ENCODE measurements at regions not wholly inside any gene's neighbourhood (a gene's known extent, or its start where the extent isn't known, plus 50 kb on each side); places are given as distances from the start of the nearest gene placed in this dataset.
"Not testable (repeated sequence)": the region's sequence is repeated elsewhere in the genome, so short reads cannot be mapped to it uniquely, and the experiment has no call there.

DNA sequence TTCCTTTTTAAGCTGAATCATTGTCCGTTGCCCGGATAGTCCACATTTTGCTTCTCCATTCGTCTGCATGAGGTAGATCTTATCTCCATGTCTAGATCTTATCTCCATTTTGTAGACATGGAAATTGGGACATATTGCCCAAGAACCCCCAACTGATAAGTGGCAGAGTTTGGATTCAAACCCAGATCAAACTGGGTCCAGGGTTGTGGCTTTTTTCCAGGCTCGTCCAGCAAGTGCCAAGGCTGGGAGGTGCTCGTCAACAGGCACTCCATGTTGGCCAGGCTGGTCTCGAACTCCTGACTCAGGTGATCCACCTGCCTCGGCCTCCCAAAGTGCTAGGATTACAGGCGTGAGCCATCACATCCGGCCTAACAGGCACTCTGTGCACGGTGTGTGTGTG lies 4082.3 kb upstream of the TPTE start:
- not testable (repeated sequence) for H3K9me3 Mint-ChIP-seq; H3K4me3 ChIP-seq; H3K4me1 Mint-ChIP-seq; H3K27ac ChIP-seq (ENCODE audit: low read depth); H3K4me3 Mint-ChIP-seq; H3K27ac Mint-ChIP-seq; H3F3A ChIP-seq (replicated peaks; ENCODE audit: low read depth); H3K9me2 ChIP-seq (ENCODE audit: insufficient read depth); H3K79me2 ChIP-seq (replicated peaks; ENCODE audit: insufficient read depth); H3K36me3 ChIP-seq (ENCODE audit: insufficient read depth); ATAC-seq; DNase-seq (ENCODE audit: low spot score); H3K36me3 Mint-ChIP-seq (ENCODE audit: low read depth); H3K27me3 ChIP-seq (ENCODE audit: insufficient read depth); H2AFZ ChIP-seq; H3K4me1 ChIP-seq (ENCODE audit: insufficient read depth); H3K27me3 Mint-ChIP-seq (ENCODE audit: insufficient read depth, low read depth, poor library complexity); H3K4me2 ChIP-seq; H4K20me1 ChIP-seq (replicated peaks; ENCODE audit: insufficient read depth)

DNA sequence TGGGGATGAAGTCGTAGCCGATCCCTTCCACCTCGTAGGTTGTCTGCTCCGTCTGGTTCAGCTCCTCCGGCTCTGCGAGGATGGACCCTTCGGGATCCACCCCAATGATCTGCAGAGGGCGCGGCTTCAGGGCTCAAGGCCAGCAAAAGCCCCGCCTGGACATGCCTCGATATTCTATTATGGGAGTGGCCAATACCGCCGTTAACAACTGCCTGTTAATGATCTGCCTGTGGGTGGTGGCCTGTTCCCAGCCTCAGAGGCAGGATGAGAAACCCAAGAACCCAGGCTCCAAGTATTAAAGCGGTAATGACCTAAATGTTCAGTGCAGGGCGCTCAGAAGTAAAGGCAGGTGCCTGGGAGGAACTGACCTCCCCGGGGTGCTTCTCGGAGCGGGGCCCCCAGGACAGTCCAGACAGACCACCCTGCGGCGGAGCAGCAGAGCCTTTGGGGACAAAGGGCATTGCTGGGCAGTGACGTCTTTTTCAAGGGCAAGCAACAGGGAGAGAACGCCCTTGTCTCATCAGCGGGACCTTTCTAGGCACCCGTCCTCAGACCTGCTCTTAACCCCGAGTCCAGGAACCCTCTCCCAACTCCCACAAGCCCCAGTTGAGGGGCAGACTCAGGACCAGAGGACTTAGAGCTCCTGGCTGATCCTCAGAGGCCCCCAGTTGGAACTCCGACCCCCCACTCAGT lies 4066.6 kb upstream of the TPTE start:
- H3K79me2 ChIP-seq (replicated peaks; ENCODE audit: insufficient read depth); ATAC-seq; H3K4me3 Mint-ChIP-seq; H3K27me3 ChIP-seq (ENCODE audit: insufficient read depth); H3K4me2 ChIP-seq; H3K27me3 Mint-ChIP-seq (ENCODE audit: insufficient read depth, low read depth, poor library complexity); H2AFZ ChIP-seq; H3K36me3 Mint-ChIP-seq (ENCODE audit: low read depth); H3K9me3 Mint-ChIP-seq; H3K4me1 Mint-ChIP-seq; H4K20me1 ChIP-seq (replicated peaks; ENCODE audit: insufficient read depth); H3K36me3 ChIP-seq (ENCODE audit: insufficient read depth); H3K27ac Mint-ChIP-seq; H3F3A ChIP-seq (replicated peaks; ENCODE audit: low read depth); H3K9me2 ChIP-seq (ENCODE audit: insufficient read depth); DNase-seq (ENCODE audit: low spot score); H3K27ac ChIP-seq (ENCODE audit: low read depth); H3K4me1 ChIP-seq (ENCODE audit: insufficient read depth); H3K4me3 ChIP-seq: not testable (repeated sequence)

DNA sequence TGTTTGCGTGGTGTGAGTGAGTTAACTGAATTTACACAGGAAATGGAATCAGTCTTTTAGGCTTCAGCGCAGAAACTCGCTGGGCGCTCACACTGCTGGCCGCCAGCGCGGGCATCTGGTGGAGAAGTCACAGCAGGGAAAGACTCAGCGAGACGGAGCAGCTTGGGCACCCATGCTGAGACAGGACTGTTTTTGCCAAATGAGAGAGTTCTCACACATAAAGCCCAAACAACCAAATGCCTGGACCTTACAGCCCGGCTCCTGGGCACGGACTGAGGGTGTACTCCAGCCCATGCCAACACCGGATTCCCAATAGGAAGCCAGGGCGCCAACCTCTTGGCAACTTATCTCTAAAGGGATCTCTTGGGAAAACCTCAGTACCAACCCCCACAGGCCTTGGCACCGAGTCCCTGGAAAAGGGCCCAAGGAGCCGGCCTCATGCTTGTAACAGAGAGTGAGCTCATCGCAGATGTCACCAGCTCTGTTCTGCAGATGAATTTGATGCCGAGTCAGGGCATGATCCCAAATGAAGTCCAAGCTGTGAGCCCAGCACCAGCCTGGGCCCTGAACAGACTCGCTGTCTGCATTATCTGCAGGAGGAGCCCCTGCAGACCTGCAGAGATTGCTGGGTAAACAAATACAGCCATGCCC lies 4065.2 kb upstream of the TPTE start:
- H2AFZ ChIP-seq; H3K9me2 ChIP-seq (ENCODE audit: insufficient read depth); H3K27ac ChIP-seq (ENCODE audit: low read depth); H3K9me3 Mint-ChIP-seq; H3F3A ChIP-seq (replicated peaks; ENCODE audit: low read depth); H3K4me3 ChIP-seq; H3K4me3 Mint-ChIP-seq; H3K36me3 Mint-ChIP-seq (ENCODE audit: low read depth); DNase-seq (ENCODE audit: low spot score); H3K4me1 ChIP-seq (ENCODE audit: insufficient read depth); H4K20me1 ChIP-seq (replicated peaks; ENCODE audit: insufficient read depth); H3K27me3 Mint-ChIP-seq (ENCODE audit: insufficient read depth, low read depth, poor library complexity); ATAC-seq; H3K4me2 ChIP-seq; H3K36me3 ChIP-seq (ENCODE audit: insufficient read depth); H3K79me2 ChIP-seq (replicated peaks; ENCODE audit: insufficient read depth); H3K27me3 ChIP-seq (ENCODE audit: insufficient read depth); H3K27ac Mint-ChIP-seq; H3K4me1 Mint-ChIP-seq: not testable (repeated sequence)

DNA sequence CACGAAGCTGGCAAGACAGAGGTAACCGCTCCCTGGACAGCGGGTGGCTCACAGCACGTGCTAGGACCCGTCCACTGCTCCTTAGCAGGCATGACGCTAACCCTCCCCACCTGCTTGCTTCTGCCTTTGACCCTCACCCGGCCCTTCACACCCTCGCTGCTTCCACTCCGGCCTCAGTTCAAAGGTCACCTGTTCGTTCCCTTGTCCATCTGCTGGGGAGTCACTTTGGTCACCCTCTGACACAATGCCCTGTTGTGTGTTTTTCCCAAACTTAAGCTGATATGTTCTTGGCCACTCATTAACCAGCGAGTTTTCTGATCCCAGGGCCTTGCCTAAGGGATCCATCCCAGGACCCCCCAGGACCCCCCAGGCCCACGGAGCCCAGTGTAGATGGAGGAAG lies 4061.6 kb upstream of the TPTE start:
- not testable (repeated sequence) for H3K9me2 ChIP-seq (ENCODE audit: insufficient read depth); H3K4me3 Mint-ChIP-seq; H3K36me3 Mint-ChIP-seq (ENCODE audit: low read depth)

DNA sequence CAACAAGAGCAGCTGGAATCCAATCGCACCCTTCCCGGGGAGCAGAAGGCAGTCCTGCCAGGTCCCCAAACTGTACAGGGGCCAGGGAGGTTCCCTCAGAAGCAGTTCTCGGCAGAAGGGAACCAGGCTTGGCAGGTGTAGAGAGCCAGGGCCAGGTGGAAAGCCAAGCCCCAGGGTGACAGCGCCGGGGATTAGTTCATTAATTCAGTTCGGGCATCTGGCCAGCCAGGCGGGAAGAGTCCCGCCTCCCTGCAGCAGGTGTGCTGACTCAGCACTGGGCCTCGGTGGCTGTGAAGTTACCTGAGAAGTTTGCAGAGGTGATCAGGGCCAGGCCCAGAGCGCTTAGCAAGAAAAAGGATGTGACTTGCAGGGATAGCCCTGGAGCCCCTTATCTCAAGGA lies 4060.0 kb upstream of the TPTE start:
- not testable (repeated sequence) for H3K4me2 ChIP-seq; H3K36me3 ChIP-seq (ENCODE audit: insufficient read depth); H3K36me3 Mint-ChIP-seq (ENCODE audit: low read depth); H3K79me2 ChIP-seq (replicated peaks; ENCODE audit: insufficient read depth); H4K20me1 ChIP-seq (replicated peaks; ENCODE audit: insufficient read depth); H3F3A ChIP-seq (replicated peaks; ENCODE audit: low read depth); ATAC-seq; H3K9me2 ChIP-seq (ENCODE audit: insufficient read depth); H3K4me1 ChIP-seq (ENCODE audit: insufficient read depth); H3K27me3 ChIP-seq (ENCODE audit: insufficient read depth); H3K4me1 Mint-ChIP-seq; H3K27ac ChIP-seq (ENCODE audit: low read depth); H3K9me3 Mint-ChIP-seq; DNase-seq (ENCODE audit: low spot score); H3K4me3 ChIP-seq; H3K4me3 Mint-ChIP-seq; H2AFZ ChIP-seq; H3K27ac Mint-ChIP-seq; H3K27me3 Mint-ChIP-seq (ENCODE audit: insufficient read depth, low read depth, poor library complexity)

More for the DNA sequence above, 4061.6 kb upstream of the TPTE start:
- not testable (repeated sequence) for DNase-seq (ENCODE audit: low spot score); H2AFZ ChIP-seq; H3K27ac ChIP-seq (ENCODE audit: low read depth); H3K9me3 Mint-ChIP-seq; H3K27me3 ChIP-seq (ENCODE audit: insufficient read depth); ATAC-seq; H3K4me2 ChIP-seq; H3K4me3 ChIP-seq; H3K4me1 ChIP-seq (ENCODE audit: insufficient read depth); H3F3A ChIP-seq (replicated peaks; ENCODE audit: low read depth); H4K20me1 ChIP-seq (replicated peaks; ENCODE audit: insufficient read depth); H3K4me1 Mint-ChIP-seq; H3K36me3 ChIP-seq (ENCODE audit: insufficient read depth); H3K27me3 Mint-ChIP-seq (ENCODE audit: insufficient read depth, low read depth, poor library complexity); H3K79me2 ChIP-seq (replicated peaks; ENCODE audit: insufficient read depth); H3K27ac Mint-ChIP-seq

DNA sequence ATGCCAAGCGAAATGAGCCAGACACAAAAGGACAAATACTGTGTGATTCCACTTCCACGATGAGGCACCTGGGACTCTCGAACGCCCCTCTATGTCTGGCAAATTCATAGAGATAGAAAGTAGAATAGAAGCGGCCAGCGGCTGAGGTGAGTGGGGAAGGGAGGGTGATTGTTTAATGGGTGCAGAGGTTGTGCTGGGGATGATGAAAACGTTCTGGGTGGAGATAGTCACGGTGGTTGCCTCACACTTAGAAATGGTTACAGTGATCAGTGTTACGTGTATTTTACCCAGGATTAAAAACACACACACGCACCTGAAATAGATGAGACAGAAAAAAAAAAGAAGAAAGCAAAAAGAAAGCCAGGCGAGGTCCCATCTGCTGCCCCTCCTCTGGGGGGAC lies 4057.0 kb upstream of the TPTE start:
- H3K27ac ChIP-seq (ENCODE audit: low read depth); H3K36me3 Mint-ChIP-seq (ENCODE audit: low read depth); H2AFZ ChIP-seq; H3K4me1 Mint-ChIP-seq; H3K4me2 ChIP-seq; H4K20me1 ChIP-seq (replicated peaks; ENCODE audit: insufficient read depth); H3K27me3 ChIP-seq (ENCODE audit: insufficient read depth); H3K79me2 ChIP-seq (replicated peaks; ENCODE audit: insufficient read depth); H3K9me2 ChIP-seq (ENCODE audit: insufficient read depth); H3F3A ChIP-seq (replicated peaks; ENCODE audit: low read depth); H3K9me3 Mint-ChIP-seq; H3K36me3 ChIP-seq (ENCODE audit: insufficient read depth); H3K4me1 ChIP-seq (ENCODE audit: insufficient read depth); H3K27ac Mint-ChIP-seq; H3K27me3 Mint-ChIP-seq (ENCODE audit: insufficient read depth, low read depth, poor library complexity); H3K4me3 Mint-ChIP-seq; ATAC-seq; H3K4me3 ChIP-seq; DNase-seq (ENCODE audit: low spot score): not testable (repeated sequence)

Data from GM23338 (cell line).